OCI-LY1 (cell line): ENCODE measurements at regions not wholly inside any gene's neighbourhood (a gene's known extent, or its start where the extent isn't known, plus 50 kb on each side); places are given as distances from the start of the nearest gene placed in this dataset.

Experiments
- EZH2 ChIP-seq: fragments of 200-600 bp; sonication (generic), shearing (Covaris generic); IDR thresholded peaks from 2 replicates; pipeline ENCODE4 v1.8.0; 2017; ENCODE audit warnings: borderline replicate concordance, mixed run types, mild to moderate bottlenecking, antibody characterized with exemption, low read length, moderate library complexity, mixed read lengths
- TF ChIP-seq, protein P1 (sequence below): fragments of 200-600 bp; sonication (generic), shearing (Covaris generic); IDR thresholded peaks from 2 replicates; pipeline ENCODE4 v1.5.1; 2017; ENCODE audit warnings: mild to moderate bottlenecking, antibody characterized with exemption, low read length, moderate library complexity, mixed read lengths

DNA sequence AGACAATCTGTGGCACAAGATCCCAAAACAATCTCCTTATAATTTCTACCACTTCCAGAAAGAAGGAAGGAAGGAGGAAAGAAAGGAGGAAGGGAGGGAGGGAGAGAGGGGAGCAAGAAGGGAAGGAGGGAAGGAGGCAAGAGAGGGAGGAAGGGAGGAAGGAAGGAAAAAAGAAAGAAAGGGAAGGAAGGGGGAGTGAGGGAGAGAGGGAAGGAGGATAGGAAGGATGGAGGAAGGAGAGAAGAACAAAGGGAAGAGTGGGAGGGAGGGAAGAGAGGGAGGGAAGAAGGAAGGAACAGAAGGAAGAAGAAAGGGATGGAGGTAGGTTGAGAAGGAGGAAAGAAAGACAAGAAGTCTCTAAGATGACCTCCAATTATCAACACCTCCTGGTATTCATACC, 185.5 kb upstream of the NFE2L3 start:
- TF ChIP-seq, protein P1, sequence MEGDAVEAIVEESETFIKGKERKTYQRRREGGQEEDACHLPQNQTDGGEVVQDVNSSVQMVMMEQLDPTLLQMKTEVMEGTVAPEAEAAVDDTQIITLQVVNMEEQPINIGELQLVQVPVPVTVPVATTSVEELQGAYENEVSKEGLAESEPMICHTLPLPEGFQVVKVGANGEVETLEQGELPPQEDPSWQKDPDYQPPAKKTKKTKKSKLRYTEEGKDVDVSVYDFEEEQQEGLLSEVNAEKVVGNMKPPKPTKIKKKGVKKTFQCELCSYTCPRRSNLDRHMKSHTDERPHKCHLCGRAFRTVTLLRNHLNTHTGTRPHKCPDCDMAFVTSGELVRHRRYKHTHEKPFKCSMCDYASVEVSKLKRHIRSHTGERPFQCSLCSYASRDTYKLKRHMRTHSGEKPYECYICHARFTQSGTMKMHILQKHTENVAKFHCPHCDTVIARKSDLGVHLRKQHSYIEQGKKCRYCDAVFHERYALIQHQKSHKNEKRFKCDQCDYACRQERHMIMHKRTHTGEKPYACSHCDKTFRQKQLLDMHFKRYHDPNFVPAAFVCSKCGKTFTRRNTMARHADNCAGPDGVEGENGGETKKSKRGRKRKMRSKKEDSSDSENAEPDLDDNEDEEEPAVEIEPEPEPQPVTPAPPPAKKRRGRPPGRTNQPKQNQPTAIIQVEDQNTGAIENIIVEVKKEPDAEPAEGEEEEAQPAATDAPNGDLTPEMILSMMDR, result no peak
- no peak for TF ChIP-seq EZH2
